VCaP (cell line): ENCODE measurements at regions not wholly inside any gene's neighbourhood (a gene's known extent, or its start where the extent isn't known, plus 50 kb on each side); places are given as distances from the start of the nearest gene placed in this dataset.
A peak's percentile ranks its signal among the peaks of the same experiment; 100 is the strongest.
"Not testable (repeated sequence)": the region's sequence is repeated elsewhere in the genome, so short reads cannot be mapped to it uniquely, and the experiment has no call there.

ENCODE experiments used
- H3K27ac ChIP-seq: fragments of 450-650 bp; 2 replicates; pipeline ENCODE4 v1.5.1; 2017
- TF ChIP-seq, protein P1 (sequence below): fragments of 450-650 bp; conservative IDR thresholded peaks from 2 replicates; pipeline ENCODE4 v1.5.1; 2017; ENCODE audit warnings: mild to moderate bottlenecking, moderate library complexity

DNA sequence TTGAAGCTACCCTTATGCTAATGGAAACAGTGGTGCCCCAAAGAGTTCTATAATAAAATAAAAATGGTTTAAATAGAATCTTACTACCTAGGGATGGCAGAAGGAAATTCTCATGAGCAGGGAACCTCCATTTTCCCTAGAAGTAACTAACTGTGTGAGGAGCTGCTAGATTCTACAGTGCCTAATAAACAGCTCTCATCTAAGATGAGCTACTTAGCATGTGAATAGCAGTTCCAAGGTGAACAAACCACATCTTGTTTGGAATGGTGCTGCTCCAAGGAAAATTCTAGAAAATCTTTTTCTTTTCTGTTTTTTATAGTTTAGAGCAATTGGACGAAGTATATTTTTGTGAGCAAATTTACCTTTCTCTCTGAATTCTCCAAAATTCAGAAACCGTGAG is 1015.3 kb upstream of the NOVA1 start:
- TF ChIP-seq, protein P1, sequence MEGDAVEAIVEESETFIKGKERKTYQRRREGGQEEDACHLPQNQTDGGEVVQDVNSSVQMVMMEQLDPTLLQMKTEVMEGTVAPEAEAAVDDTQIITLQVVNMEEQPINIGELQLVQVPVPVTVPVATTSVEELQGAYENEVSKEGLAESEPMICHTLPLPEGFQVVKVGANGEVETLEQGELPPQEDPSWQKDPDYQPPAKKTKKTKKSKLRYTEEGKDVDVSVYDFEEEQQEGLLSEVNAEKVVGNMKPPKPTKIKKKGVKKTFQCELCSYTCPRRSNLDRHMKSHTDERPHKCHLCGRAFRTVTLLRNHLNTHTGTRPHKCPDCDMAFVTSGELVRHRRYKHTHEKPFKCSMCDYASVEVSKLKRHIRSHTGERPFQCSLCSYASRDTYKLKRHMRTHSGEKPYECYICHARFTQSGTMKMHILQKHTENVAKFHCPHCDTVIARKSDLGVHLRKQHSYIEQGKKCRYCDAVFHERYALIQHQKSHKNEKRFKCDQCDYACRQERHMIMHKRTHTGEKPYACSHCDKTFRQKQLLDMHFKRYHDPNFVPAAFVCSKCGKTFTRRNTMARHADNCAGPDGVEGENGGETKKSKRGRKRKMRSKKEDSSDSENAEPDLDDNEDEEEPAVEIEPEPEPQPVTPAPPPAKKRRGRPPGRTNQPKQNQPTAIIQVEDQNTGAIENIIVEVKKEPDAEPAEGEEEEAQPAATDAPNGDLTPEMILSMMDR = no peak
- no peak overlapping the region for H3K27ac ChIP-seq

DNA sequence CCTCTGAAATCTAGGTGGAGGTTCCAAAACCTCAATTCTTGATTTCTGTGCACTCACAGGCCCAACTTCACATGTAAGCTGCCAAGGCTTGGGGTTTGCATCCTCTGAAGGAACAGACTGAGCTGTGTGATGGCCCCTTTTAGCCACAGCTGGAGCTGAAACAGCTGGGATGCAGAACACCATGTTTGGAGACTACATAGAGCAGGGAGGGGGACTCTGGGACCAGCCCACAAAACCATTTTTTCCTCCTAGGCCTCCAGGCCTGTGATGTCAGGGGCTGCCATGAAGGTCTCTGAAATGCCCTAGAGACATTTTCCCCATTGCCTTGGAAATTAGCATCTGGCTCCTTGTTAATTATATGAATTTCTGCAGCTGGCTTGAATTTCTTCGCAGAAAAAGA is 1025.9 kb upstream of the NOVA1 start:
- H3K27ac ChIP-seq = no peak overlapping the region
- TF ChIP-seq, protein P1 = no peak

- TF ChIP-seq, protein P1 = no peak
- no peak overlapping the region for H3K27ac ChIP-seq
Measured at GRCh38 chr14:27634056-27634970, 1036.5 kb upstream of the NOVA1 start.

GRCh38 chr14:27640688-27641087 is 1042.9 kb upstream of the NOVA1 start:
- not testable (repeated sequence) for H3K27ac ChIP-seq

DNA sequence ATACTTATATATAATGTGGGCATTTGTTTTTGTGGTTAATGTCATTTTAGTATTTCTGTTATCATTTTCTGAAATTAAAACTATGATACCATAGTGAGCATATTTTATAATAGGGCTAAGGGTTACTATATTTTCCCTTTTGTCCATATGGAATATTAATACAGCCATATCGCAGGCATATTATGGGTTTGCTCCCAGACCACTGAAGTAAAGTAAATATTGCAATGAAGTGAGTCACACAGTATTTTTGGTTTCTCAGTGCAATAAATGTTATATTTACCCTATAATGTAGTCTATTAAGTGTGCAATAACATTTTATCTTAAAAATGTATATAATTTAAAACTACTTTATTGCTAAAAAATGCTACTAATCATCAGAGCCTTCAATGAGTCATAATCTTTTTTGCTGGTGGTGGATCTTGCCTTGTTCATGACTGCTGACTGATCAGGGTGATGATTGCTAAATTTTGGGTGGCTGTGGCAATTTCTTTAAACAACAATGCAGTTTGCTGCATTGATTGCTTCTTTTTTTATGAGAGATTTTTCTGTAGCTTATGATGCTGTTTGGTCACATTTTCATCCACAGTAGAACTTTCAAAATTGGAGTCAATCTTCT is 1044.5 kb upstream of the NOVA1 start:
- TF ChIP-seq, protein P1 = no peak
- H3K27ac ChIP-seq = no peak overlapping the region

DNA sequence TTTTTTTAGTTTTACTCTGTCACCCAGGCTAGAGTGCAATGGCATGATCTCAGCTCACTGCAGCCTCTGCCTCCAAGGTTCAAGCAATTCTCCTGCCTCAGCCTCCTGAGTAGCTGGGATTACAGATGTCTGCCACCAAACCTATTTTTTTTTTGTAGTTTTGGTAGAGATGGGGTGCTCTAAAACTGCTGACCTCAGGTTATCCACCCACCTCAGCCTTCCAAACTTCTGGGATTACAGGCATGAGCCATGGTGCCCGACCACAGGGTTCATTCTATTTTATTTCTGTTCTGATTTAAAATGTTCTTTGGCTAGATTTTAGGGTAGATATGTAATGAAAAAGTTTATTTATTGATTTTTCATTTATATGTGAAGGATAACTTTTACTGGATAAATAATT is 1062.8 kb upstream of the NOVA1 start:
- TF ChIP-seq, protein P1 = no peak
- H3K27ac ChIP-seq = no peak overlapping the region

GRCh38 chr14:27668531-27668930 is 1070.7 kb upstream of the NOVA1 start:
- TF ChIP-seq, protein P1 = no peak
- no peak overlapping the region for H3K27ac ChIP-seq

GRCh38 chr14:27672047-27672446 is 1074.2 kb upstream of the NOVA1 start:
- TF ChIP-seq, protein P1 = peak; percentile 53
- H3K27ac ChIP-seq = no peak overlapping the region

- not testable (repeated sequence) for H3K27ac ChIP-seq
Measured at GRCh38 chr14:27672811-27673737, 1075.2 kb upstream of the NOVA1 start.
